DOHH2 (cell line): ENCODE measurements at regions not wholly inside any gene's neighbourhood (a gene's known extent, or its start where the extent isn't known, plus 50 kb on each side); places are given as distances from the start of the nearest gene placed in this dataset.

Experiments
- H3F3A ChIP-seq: fragments of 200-600 bp; sonication (generic), shearing (Covaris generic); 2 replicates; pipeline ENCODE4 v1.6.0; 2016; ENCODE audit warnings: antibody characterized with exemption, mild to moderate bottlenecking; ENCODE audit not compliant: control insufficient read depth, insufficient read depth
- H3K27ac ChIP-seq: fragments of 200-600 bp; sonication (generic); 2 replicates; pipeline ENCODE4 v1.5.1; 2014; ENCODE audit warnings: low read depth, mild to moderate bottlenecking, low read length, moderate library complexity
- H3K27me3 ChIP-seq: fragments of 200-600 bp; sonication (generic); 2 replicates; pipeline ENCODE4 v1.6.1; 2014; ENCODE audit warnings: mild to moderate bottlenecking, low read length, mixed read lengths; ENCODE audit not compliant: control insufficient read depth
- H3K36me3 ChIP-seq: fragments of 200-600 bp; sonication (generic); 2 replicates; pipeline ENCODE4 v1.6.1; 2014; ENCODE audit warnings: mild to moderate bottlenecking, low read length, moderate library complexity, mixed read lengths; ENCODE audit not compliant: control insufficient read depth
- H3K4me1 ChIP-seq: fragments of 200-600 bp; sonication (generic); 2 replicates; pipeline ENCODE4 v1.6.1; 2014; ENCODE audit warnings: mild to moderate bottlenecking, low read length, mixed read lengths; ENCODE audit not compliant: control insufficient read depth
- H3K4me2 ChIP-seq: fragments of 200-600 bp; sonication (generic); 2 replicates; pipeline ENCODE4 v1.6.0; 2014; ENCODE audit warnings: mild to moderate bottlenecking, low read length, moderate library complexity
- H3K4me3 ChIP-seq: fragments of 200-600 bp; sonication (generic); 2 replicates; pipeline ENCODE4 v1.5.1; 2014; ENCODE audit warnings: mild to moderate bottlenecking, low read length, mixed read lengths
- H3K79me2 ChIP-seq: fragments of 200-600 bp; sonication (generic); 2 replicates; pipeline ENCODE4 v1.6.1; 2014; ENCODE audit warnings: mild to moderate bottlenecking, low read length, mixed read lengths; ENCODE audit not compliant: control insufficient read depth
- H3K9me2 ChIP-seq: fragments of 200-600 bp; sonication (generic); replicated peaks from 2 replicates; pipeline ENCODE4 v1.6.1; 2014; ENCODE audit warnings: mild to moderate bottlenecking, low read length, mixed read lengths; ENCODE audit not compliant: control insufficient read depth
- H3K9me3 ChIP-seq: fragments of 200-600 bp; sonication (generic); 2 replicates; pipeline ENCODE4 v1.6.1; 2014; ENCODE audit warnings: antibody characterized with exemption, low read length, mixed read lengths; ENCODE audit not compliant: control insufficient read depth, insufficient read depth
- H4K20me1 ChIP-seq: fragments of 200-600 bp; sonication (generic); 2 replicates; pipeline ENCODE4 v1.6.0; 2014; ENCODE audit warnings: low read depth, mild to moderate bottlenecking, antibody characterized with exemption, low read length, moderate library complexity; ENCODE audit not compliant: control insufficient read depth, insufficient read depth
- EZH2phosphoT487 ChIP-seq: fragments of 200-600 bp; sonication (generic); IDR thresholded peaks from 2 replicates; pipeline ENCODE4 v1.6.1; 2017; ENCODE audit warnings: borderline replicate concordance, mild to moderate bottlenecking, antibody characterized with exemption, low read length, moderate library complexity, mixed read lengths
- TF ChIP-seq, protein P1 (sequence below): fragments of 200-600 bp; sonication (generic); IDR thresholded peaks from one replicate; pipeline ENCODE4 v1.5.1; 2014; ENCODE audit warnings: antibody characterized with exemption, mild to moderate bottlenecking, low read depth, low read length; ENCODE audit not compliant: poor library complexity, severe bottlenecking

DNA sequence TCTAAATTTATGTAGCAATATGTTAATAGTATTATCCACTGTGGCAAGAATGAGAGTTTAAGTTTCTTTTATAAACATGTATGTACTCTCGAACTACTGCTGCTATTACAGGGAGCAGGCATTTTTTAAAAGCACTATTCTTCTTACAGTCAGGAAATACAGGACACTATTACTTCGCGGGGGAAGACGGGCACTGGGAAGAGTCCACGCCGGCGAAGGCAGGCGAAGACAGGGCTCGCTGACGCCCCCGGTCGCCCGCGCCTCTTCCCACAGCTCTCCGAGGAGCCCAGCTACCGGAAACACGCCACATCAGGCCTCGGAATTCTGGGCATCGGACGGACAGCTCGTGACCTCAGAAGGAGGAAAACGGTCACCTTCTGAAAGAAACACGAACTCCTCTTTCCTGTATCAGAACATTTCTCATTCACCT is 90.2 kb downstream of the FAM161A start:
- peaks cover 18% of the 10 kb centered on the region for H3K4me1 ChIP-seq
- H3K4me3 ChIP-seq = peak overlapping the region; percentile 79
- 0 out of 2 replicates have a peak, but pooled peaks cover 3% of the 10 kb centered on the region for H3K79me2 ChIP-seq
- H3K4me2 ChIP-seq = peak overlapping the region; percentile 98
- H3K27me3 ChIP-seq = no peaks in the 10 kb centered on the region
- H3K36me3 ChIP-seq = no peaks in the 10 kb centered on the region
- peak overlapping the region; percentile 53 for H3K27ac ChIP-seq
- 0 out of 2 replicates have a peak, but pooled peaks cover 4% of the 10 kb centered on the region for H3K9me3 ChIP-seq
- no peaks in the 10 kb centered on the region for H3K9me2 ChIP-seq
- H3F3A ChIP-seq = peaks cover 5% of the 10 kb centered on the region
- no peaks in the 10 kb centered on the region for H4K20me1 ChIP-seq
- no peak for TF ChIP-seq EZH2phosphoT487
- TF ChIP-seq, protein P1, sequence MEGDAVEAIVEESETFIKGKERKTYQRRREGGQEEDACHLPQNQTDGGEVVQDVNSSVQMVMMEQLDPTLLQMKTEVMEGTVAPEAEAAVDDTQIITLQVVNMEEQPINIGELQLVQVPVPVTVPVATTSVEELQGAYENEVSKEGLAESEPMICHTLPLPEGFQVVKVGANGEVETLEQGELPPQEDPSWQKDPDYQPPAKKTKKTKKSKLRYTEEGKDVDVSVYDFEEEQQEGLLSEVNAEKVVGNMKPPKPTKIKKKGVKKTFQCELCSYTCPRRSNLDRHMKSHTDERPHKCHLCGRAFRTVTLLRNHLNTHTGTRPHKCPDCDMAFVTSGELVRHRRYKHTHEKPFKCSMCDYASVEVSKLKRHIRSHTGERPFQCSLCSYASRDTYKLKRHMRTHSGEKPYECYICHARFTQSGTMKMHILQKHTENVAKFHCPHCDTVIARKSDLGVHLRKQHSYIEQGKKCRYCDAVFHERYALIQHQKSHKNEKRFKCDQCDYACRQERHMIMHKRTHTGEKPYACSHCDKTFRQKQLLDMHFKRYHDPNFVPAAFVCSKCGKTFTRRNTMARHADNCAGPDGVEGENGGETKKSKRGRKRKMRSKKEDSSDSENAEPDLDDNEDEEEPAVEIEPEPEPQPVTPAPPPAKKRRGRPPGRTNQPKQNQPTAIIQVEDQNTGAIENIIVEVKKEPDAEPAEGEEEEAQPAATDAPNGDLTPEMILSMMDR = peak; percentile 16

DNA sequence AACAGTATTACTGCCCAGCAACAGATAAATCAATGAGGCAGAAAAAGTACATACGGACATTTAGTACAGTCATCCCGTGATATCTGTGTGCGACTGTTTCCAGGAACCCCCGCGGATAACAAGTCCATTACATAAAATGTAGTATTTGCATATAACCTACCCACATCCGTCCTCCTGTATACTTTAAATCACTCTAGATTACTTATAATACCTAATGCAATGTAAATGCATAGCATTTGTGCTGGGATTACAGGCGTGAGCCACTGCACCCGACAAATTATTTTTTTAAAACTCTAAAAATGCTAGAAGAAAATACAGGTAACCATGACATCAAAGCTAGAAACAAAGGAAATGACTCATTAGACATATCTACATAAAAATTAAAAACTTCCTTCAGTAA is 91.6 kb downstream of the FAM161A start:
- H3K9me2 ChIP-seq = no peaks in the 10 kb centered on the region
- H3K27ac ChIP-seq = no peak overlapping the region
- H3F3A ChIP-seq = peaks cover 5% of the 10 kb centered on the region
- TF ChIP-seq, protein P1 = no peak
- TF ChIP-seq EZH2phosphoT487 = no peak
- peaks cover 18% of the 10 kb centered on the region for H3K4me1 ChIP-seq
- no peak overlapping the region for H3K4me2 ChIP-seq
- H3K36me3 ChIP-seq = no peaks in the 10 kb centered on the region
- H3K79me2 ChIP-seq = 0 out of 2 replicates have a peak, but pooled peaks cover 3% of the 10 kb centered on the region
- no peaks in the 10 kb centered on the region for H3K27me3 ChIP-seq
- H3K9me3 ChIP-seq = 0 out of 2 replicates have a peak, but pooled peaks cover 4% of the 10 kb centered on the region
- no peaks in the 10 kb centered on the region for H4K20me1 ChIP-seq
- H3K4me3 ChIP-seq = no peak overlapping the region

DNA sequence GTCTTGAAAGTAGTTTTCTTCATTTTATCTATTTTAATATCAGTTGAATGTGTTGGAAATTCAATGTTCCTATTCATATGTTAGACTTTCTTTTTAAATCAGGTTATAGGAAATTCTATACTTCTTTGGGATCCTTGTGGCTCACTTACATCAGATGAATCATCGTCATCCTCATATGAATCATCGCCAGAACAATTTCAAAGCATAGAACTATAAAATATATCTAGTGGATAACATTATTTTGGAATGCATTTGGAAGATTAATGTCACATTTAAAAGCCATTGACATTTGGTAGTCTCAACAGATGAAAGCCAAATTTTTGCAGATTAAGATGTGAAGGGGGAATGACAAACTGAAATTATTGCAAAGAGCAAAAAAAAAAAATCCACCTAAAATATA is 94.1 kb downstream of the FAM161A start:
- no peak overlapping the region for H3K4me3 ChIP-seq
- no peaks in the 10 kb centered on the region for H3K9me2 ChIP-seq
- no peaks in the 10 kb centered on the region for H3K27me3 ChIP-seq
- H4K20me1 ChIP-seq = no peaks in the 10 kb centered on the region
- TF ChIP-seq, protein P1 = no peak
- TF ChIP-seq EZH2phosphoT487 = no peak
- no peak overlapping the region for H3K4me2 ChIP-seq
- no peak overlapping the region for H3K27ac ChIP-seq
- H3K79me2 ChIP-seq = 0 out of 2 replicates have a peak, but pooled peaks cover 3% of the 10 kb centered on the region
- H3K36me3 ChIP-seq = no peaks in the 10 kb centered on the region
- no peaks in the 10 kb centered on the region; the same call in 1 of the 2 replicates for H3F3A ChIP-seq
- 0 out of 2 replicates have a peak, but pooled peaks cover 3% of the 10 kb centered on the region for H3K9me3 ChIP-seq
- H3K4me1 ChIP-seq = peaks cover 15% of the 10 kb centered on the region
